NB4 (cell line): ENCODE measurements at regions not wholly inside any gene's neighbourhood (a gene's known extent, or its start where the extent isn't known, plus 50 kb on each side); places are given as distances from the start of the nearest gene placed in this dataset.
"Not testable (repeated sequence)": the region's sequence is repeated elsewhere in the genome, so short reads cannot be mapped to it uniquely, and the experiment has no call there.

Experiments used
- DNase-seq: peaks from one replicate; pipeline ENCODE4 v3.0.0; 2010; ENCODE audit warnings: low read depth
- H3K4me3 ChIP-seq: one replicate; pipeline ENCODE4 v1.5.1; 2011; ENCODE audit warnings: mild to moderate bottlenecking, low read depth, low read length, moderate library complexity
- MYC ChIP-seq: IDR thresholded peaks from 2 replicates; pipeline ENCODE4 v1.6.1; 2011; ENCODE audit warnings: low read depth, low read length
- POLR2A ChIP-seq: IDR thresholded peaks from 2 replicates; pipeline ENCODE4 v1.6.1; 2011; ENCODE audit warnings: mild to moderate bottlenecking; ENCODE audit not compliant: insufficient read length; ENCODE audit errors: extremely low read depth
- TF ChIP-seq, protein P1 (sequence below): IDR thresholded peaks from 2 replicates; pipeline ENCODE4 v1.6.1; 2011; ENCODE audit warnings: low read depth, low read length
- TF ChIP-seq, protein P2 (sequence below): IDR thresholded peaks from one replicate; pipeline ENCODE4 v1.5.1; 2012; ENCODE audit warnings: low read depth, low read length

DNA sequence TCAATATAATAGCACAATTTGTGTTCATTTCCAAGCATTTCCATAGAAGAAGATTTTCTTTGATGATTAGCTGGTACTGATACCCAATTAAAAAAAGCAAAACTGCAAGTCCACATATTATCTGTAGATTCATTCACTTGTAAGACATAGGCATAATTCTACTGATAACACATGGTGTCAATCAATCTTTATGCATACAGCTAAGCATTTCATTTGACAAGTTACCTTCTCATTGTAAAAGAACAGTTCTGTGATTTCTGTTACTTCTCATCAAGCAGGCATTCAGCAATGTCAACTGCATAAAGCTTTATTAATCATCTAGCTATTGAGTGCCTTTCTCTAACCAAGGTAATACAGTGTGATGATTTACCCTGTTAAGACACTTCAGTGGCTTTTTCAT lies 672.0 kb downstream of the PLOD2 start:
- DNase-seq: no peak
- TF ChIP-seq, protein P1, sequence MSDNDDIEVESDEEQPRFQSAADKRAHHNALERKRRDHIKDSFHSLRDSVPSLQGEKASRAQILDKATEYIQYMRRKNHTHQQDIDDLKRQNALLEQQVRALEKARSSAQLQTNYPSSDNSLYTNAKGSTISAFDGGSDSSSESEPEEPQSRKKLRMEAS: no peak
- TF ChIP-seq MYC: no peak
- TF ChIP-seq POLR2A: no peak
- TF ChIP-seq, protein P2, sequence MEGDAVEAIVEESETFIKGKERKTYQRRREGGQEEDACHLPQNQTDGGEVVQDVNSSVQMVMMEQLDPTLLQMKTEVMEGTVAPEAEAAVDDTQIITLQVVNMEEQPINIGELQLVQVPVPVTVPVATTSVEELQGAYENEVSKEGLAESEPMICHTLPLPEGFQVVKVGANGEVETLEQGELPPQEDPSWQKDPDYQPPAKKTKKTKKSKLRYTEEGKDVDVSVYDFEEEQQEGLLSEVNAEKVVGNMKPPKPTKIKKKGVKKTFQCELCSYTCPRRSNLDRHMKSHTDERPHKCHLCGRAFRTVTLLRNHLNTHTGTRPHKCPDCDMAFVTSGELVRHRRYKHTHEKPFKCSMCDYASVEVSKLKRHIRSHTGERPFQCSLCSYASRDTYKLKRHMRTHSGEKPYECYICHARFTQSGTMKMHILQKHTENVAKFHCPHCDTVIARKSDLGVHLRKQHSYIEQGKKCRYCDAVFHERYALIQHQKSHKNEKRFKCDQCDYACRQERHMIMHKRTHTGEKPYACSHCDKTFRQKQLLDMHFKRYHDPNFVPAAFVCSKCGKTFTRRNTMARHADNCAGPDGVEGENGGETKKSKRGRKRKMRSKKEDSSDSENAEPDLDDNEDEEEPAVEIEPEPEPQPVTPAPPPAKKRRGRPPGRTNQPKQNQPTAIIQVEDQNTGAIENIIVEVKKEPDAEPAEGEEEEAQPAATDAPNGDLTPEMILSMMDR: no peak
- H3K4me3 ChIP-seq: no peak overlapping the region

DNA sequence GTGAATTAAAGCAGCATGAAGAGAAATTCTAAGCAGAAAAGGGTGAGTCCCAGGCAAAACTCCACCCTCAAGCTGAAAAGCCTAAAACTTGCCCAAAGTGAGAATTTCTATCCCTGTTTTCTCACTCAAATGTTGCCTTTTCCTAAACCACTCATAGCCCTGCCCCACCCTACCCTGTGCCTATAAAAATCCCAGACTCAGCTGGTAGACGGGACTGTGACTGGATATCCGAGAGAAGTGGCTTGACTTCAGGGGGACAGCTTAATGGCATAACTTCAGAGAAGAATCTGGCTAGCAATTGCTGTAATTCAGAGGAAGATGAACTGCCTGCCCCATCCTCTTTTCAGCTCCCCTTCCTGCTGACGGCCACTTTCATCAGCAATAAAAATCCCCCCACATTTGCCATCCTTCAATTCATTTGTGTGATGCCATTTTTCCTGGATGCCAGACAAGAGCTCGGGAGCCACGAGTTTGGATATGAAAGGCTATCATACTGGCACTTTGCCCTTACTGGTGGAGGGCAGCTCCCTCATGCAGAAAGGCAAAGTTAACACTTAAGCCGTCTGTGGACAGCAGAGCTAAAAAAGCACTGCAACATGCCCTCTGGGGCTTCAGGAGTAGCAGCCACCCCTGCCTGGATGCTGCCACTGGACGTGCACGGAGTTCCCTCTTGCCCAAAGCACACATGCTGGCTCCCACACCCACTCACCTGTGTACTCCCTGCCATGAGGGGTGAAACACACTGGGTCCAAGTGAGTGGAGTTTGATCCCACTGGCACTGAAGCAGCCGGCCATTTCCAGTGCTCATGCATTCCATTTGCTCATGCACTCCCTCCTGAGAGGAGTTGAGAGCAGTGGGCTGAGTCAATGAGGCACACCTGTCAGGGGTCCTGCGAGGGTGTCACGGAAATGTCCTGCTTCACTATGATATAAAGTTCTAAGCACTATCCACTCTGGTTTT lies 670.6 kb downstream of the PLOD2 start:
- DNase-seq: no peak
- H3K4me3 ChIP-seq: no peak overlapping the region
- TF ChIP-seq, protein P2: no peak

DNA sequence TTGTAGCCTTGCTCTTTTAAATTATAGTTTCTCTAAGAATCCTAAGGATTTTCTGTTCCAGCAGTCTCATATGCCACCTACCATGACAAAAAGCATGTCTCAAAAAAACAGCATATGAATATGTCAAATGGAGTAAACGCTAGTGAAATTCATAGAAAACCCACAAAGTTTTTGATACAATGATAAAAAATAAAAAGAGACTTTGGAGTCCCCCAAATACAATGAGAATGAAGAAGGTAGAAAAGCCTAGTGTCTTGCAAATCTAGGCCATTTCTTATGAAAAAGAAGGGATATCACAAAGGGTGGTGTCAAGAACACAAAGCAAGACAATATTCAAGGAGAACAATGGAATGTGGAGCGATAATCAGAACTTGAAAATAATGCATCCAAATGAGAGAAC lies 668.5 kb downstream of the PLOD2 start:
- TF ChIP-seq POLR2A: no peak
- TF ChIP-seq, protein P1: no peak
- TF ChIP-seq, protein P2: no peak
- TF ChIP-seq MYC: no peak
- no peak for DNase-seq
- H3K4me3 ChIP-seq: no peak overlapping the region

DNA sequence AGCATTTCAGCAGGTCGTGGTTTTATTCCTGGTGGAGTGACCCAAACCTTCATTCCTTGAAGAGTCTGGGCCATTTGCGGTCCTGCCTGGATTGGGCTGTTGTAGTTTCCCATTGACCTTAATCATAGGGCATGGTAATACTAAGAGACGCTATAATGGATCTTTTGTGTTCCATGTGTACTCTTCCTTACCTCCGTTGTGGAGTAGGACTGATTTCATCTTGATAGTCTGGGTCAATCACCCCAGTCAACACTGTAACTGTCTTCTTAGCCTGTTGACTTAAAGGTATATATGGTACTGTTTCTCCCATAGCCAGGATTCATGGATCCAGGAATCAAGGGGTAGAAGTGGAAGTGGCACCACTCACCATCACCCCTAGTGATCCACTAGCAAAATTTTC lies 643.6 kb downstream of the PLOD2 start:
- not testable (repeated sequence) for H3K4me3 ChIP-seq, DNase-seq

DNA sequence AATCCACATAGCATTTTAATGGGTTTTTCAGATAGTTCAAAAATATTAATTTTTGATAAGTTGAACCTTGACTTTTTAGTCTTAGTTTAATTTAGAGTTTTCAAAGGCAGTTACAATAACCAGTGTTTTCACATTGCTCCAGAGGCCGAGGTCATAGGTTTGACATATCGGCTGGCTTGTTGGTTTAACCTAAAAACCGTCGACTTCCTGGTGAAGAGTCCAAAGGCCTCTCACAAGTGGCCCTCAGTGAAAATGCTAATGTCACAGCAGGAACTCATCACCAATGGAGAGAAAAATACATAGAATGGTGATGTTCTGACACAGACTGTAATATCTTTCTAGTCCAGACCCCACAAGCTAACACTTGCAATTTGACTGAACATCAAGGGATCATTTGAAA lies 642.3 kb downstream of the PLOD2 start:
- TF ChIP-seq, protein P2: no peak
- TF ChIP-seq, protein P1: no peak
- no peak for TF ChIP-seq POLR2A
- DNase-seq: no peak
- no peak overlapping the region for H3K4me3 ChIP-seq

DNA sequence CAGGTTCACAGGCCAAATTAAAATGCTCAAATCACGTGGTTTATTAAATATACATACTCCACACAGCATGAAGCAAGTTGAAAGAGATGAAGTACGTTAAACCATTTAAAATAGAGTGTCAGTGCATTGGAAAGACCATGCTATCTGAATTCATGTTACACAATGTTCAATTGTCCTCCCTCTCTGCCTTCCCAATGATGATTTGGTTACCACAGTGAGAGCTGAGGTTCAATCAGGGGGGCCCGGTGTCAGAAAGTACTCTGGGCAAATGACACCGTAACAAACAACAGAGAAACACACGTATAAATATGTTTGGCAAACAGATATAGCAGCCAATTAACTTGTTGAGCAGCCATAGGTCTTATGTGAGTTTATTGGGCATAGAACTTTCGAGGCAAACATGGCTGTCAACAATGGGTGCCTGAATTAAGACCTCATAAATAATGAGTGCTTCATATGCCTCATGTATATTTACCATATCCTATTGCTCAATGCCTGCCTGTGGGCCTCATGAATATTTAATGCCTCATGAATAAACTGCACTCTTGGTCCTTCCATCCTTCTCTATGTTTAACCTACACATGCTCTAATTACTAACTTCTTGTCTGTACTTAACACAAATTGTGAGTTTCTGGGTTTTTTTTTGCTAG lies 641.5 kb downstream of the PLOD2 start:
- no peak overlapping the region for H3K4me3 ChIP-seq
- DNase-seq: no peak
- TF ChIP-seq POLR2A: no peak

DNA sequence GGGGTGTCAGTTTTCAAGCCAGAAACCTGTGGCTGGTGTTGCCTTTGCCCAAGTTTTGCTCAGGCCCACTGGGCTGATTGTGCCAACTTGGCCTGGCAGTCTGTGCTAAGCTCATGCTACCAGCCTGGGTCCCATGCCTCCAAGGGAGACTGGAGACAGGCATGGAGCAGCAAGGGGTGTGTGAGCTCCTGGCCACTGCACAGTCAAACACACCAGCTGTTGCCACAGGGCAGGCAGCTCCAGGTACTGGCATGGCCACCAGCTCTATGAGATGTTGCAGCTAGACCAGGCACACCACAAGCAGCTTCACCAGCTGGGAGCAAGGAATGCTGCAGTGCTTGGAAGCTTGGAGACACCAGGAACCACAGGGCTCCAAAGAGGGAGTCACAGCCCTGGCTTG lies 638.8 kb downstream of the PLOD2 start:
- no peak for DNase-seq
- H3K4me3 ChIP-seq: no peak overlapping the region
- TF ChIP-seq MYC (no peak), POLR2A (no peak)
- TF ChIP-seq, protein P2: no peak
- TF ChIP-seq, protein P1: no peak
